Daoy (cell line): ENCODE measurements at regions not wholly inside any gene's neighbourhood (a gene's known extent, or its start where the extent isn't known, plus 50 kb on each side); places are given as distances from the start of the nearest gene placed in this dataset.
"Not testable (repeated sequence)": the region's sequence is repeated elsewhere in the genome, so short reads cannot be mapped to it uniquely, and the experiment has no call there.

Source experiments
- DNase-seq: peaks from one replicate; pipeline ENCODE4 v3.0.0-alpha.2; 2015; ENCODE audit warnings: low read depth

DNA sequence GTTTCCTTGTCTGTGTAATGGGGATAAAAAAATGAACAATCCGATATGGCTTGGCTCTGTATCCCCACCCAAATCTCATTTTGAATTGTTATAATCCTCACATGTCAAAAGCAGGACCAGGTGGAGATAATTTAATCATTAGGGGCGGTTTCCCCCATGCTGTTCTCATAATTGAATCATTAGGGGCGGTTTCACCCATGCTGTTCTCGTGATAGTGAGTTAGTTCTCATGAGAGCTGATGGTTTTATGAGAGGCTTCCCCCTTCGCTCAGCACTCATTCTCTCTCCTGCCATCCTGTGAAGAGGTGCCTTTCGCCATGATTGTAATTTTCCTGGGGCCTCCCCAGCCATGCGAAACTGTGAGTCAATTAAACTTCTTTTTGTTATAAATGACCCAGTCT lies 633.5 kb downstream of the RAPGEF2 start:
- DNase-seq, result no peak

DNA sequence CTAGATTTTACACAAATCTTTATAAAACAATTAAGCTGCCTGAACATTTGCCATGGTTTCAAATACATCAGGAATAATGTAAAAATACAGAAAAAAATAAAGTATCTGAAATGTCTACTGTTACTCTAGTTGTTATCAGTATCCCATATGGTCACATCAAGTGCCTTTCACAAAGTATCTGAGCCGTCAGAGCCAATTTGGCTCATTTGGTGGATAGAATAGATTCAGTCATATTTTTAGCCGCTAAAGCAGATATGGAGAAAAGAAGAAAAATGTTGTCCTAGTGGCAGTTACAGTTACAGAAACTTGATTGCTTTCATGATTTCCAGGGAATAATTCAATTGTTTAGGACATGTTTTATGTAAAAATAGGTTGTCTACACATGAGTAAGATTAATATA lies 641.1 kb downstream of the RAPGEF2 start:
- DNase-seq, result no peak

- no peak for DNase-seq
Measured at GRCh38 chr4:159747983-159748382, 645.1 kb downstream of the RAPGEF2 start.

DNA sequence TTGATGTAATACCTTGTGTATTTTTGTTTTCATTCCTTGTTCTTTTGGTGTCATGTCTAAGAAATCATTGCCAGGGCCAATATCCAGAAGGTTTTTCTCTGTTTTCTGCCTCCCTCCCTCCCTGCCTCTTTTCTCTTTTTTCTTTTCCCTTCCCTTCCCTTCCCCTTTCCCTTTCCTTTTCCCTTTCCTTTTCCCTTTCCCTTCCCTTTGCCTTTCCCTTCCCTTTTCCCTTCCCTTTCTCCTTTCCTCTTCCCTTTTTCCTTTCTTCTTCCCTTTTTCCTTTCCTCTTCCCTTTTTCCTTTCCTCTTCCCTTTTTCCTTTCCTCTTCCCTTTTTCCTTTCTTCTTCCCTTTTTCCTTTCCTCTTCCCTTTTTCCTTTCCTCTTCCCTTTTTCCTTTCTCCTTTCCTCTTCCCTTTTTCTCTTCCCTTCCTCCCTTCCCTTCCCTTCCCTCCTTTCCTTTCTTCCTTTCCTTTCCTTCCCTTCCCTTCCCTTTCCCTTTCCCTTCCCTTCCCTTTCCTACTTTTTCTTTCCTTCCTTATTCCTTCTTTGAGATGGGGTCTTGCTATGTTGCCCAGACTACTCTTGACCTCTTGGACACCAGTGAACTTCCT lies 646.1 kb downstream of the RAPGEF2 start:
- no peak for DNase-seq

DNA sequence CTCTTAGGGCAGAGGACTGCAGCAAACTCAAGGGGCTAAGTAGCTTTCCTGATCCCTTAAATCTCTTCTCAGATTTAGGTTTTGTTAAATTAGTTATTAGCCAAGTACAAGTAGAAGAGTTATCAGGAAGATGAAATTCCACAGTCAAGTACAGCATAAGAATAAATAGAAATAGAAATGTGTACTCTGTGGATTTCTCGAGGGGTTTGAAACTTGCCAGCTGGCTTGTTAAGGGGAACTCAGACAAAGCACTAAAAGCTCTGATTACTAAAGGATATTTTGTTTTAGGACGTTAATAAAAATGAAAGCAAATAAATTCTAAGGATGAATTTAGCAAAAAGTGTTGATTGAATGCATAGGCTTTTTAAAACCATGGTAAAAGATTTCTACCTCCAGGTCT lies 654.6 kb downstream of the RAPGEF2 start:
- DNase-seq, result no peak

DNA sequence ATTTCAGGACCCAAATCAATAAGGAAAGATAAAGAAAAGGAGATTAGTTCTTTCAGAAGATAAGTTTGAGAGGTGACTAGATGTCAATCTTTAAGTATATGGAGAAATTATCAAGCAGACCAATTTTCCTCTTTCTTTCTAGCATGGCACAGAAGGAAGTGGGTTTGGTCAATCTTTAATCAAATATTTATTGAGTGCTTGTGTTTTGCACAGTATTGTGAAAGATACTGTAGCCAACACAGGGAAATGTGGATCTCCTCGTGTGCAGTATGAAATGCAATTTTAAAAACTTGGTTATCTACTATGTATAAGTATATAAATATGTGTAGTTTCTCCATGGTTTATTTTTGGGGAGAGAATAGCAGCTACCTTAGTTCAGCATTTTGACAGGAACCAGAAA lies 655.2 kb downstream of the RAPGEF2 start:
- no peak for DNase-seq

DNA sequence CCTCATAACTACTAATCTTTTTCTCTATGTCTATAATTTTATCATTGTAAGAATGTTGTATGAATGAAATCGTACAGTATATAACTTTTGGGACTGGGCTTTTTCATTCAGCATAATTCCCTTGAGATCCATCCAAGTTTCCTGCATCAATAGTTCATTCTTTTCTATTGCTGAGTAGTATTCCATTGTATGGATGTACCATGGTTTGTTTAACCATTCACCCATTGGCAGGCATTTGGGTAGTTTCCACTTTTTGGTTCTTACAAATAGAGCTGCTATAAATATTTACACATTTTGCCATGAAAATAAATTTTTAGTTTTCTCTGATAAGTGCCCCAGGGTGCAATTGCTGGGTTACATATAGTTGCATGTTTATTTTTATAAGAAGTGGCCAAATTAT lies 659.8 kb downstream of the RAPGEF2 start:
- DNase-seq, result no peak

GRCh38 chr4:159764343-159764952 lies 661.6 kb downstream of the RAPGEF2 start:
- peak; percentile 10 for DNase-seq

DNA sequence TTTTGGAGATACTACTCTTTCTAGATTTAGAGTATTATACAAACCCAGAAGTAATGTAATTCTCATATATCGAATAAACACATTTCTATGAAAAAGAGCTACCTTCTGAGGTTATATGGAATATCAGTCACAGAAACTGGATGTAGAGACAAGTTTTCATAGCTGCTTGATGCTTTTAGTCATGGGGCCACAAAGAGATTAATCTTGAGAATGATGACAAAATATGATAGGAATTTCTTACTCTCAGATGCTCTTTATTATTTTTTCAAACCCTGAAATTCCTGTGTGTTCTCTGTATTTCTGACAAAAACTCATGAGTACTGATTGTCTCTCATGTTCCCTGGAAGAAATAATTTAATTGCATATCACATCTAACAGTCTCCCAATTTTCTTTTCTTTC lies 662.5 kb downstream of the RAPGEF2 start:
- no peak for DNase-seq

DNA sequence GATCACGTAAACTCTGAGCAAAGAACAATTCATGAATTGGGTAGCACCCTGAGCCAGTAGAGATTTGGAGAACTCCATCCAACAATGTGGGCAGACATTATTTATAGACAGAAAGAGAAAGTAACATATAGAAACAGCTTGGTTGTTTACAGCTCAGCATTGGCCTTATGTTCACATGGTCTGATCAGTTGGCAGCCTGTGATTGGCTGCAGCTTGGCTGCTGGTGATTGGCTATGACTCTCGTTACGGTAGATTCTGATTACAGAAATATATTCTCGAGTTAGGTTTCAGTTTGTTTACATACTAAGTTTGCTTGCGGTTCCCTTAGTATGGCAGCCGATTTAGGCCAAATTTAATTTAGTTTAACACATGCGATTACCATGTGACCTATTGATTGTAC lies 663.4 kb downstream of the RAPGEF2 start:
- DNase-seq, result no peak

DNA sequence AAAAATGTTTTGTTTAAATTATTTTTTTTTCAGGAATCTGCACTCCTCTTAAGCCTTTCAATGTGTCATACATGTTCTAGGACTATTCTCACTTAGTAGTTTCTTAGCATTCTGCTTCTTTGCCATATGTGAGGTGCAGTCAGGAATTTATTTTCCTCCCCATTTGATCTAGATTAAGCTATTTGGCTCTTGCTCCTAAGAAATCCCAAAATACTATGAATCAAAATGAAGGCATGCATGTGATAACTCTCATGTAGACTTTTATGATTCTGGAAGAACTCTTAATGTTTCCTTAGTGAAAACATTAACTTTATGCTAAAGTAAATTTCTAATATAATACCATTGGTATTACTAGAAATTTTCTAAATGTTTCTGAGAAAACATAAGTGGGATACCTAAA lies 664.5 kb downstream of the RAPGEF2 start:
- DNase-seq, result no peak

- no peak for DNase-seq
Measured at GRCh38 chr4:159768016-159768415, 665.1 kb downstream of the RAPGEF2 start.

DNA sequence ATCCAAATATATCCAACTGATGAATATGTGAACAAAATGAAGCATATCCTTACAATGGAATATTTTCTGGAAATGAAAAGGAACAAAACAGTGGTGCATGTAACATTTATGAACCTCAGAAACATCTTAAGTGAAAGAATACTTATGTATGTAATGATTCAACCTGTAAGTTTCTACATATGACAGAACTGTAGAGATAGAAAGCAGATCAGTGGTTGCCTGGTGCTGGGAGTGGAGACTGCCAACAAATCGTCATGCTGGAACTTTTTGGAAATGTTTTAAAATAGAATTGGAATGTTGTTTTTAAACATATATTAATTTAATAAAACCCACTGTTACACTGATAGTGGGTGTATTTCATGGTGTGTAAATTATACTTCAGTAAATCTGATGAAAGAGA lies 667.5 kb downstream of the RAPGEF2 start:
- DNase-seq, result no peak

GRCh38 chr4:159770969-159771368 lies 668.1 kb downstream of the RAPGEF2 start:
- DNase-seq, result no peak

DNA sequence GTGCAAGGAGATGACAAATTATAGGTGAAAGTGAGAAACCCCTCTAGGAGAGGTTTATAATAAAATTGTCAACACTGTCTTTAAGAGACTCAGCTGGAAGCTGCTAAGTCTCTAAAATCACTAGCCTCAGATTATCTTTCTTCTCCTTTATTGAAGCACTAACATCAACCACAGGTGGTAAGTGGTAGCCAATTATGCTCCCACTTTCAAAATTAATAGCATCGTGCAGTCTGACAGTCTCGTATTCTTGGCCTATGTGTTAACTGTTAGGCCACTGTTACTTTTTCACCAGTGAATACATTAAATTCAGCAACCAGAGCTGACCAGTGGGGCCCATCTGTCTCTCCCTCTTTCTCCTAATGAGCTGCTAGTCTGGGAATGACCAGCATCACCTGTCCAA lies 674.1 kb downstream of the RAPGEF2 start:
- no peak for DNase-seq

GRCh38 chr4:159777689-159778088 lies 674.8 kb downstream of the RAPGEF2 start:
- DNase-seq, result no peak

DNA sequence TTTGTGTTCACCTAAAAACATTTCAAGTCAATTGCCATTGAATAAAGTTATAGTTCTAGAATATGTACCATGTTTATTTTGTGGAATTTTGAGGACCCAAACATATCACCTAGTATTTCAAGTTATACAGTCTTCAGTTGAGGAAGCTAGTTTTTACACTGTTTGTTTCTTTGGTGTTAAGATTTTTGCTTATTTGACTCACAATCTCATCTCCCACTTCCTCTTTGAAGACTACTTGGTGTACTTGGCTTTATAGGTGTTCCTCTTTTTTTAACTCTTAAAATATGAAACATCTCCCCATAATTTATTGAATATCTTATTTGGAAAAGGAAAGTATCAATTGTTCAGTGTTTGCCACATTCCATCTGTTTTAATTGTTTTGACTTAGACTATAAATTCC lies 675.4 kb downstream of the RAPGEF2 start:
- DNase-seq, result no peak

- no peak for DNase-seq
Measured at GRCh38 chr4:159779716-159780115, 676.8 kb downstream of the RAPGEF2 start.

GRCh38 chr4:159780196-159780922 lies 677.5 kb downstream of the RAPGEF2 start:
- DNase-seq, result no peak

DNA sequence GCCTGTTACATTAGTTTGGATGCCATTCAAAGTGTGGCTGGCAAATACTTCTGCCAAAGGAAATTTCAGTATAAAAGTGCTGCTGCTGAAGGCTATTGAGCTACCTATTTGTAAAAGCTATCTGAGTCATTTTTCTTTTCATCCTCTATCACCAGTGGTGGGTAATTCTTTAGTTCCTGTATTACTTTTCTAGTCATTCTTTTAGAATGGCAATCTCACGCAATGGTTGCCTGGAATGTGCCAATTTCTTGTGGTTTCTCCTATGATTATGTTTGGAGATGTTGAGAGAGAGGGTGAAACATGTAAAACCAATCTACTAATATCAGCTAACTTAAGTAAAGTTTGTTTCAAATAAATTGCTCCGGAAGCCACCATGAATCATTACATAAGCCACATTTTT lies 685.0 kb downstream of the RAPGEF2 start:
- DNase-seq, result peak; percentile 18

DNA sequence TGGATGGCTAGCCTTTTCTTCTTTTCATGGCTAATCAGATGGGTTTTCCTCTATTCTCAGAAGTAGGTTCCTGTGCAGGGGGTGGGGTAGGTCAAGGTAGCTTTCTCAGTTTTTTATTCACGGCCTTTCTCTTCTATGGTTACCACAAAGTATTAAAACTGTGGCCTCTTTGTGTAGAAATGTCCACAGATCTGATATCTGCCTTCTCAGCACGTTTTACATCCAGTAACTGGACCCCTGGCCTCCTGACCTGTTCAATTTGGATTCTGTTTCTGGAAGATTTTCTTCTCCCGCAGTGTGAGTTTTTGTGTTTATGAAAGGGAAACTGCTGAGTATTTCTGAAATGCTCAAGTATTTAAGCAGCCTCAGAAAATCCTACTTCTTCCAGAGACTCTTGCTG lies 688.5 kb downstream of the RAPGEF2 start:
- DNase-seq, result no peak

GRCh38 chr4:159804592-159804991 lies 701.7 kb downstream of the RAPGEF2 start:
- DNase-seq, result not testable (repeated sequence)

DNA sequence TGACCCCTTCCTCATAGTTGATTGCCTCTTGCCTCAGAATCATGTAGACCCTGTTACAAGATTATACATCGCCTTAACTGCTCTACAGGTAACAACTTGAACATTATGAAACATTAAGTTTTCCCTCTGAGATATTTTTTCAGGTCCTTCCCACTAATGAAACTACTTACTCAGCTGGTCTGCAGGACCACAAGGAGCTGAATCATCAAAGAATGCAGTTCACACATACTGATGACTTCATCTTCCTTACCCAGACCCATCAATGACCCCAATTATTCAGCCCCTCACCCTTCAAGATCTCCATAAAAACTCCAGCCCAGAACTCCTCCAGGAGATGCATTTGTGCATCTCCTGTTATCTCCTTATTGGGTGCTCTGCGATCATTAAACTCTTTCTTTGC lies 720.9 kb downstream of the RAPGEF2 start:
- DNase-seq, result peak; percentile 5
